Effector CD8-positive, alpha-beta T cell (primary cell): ENCODE measurements at regions not wholly inside any gene's neighbourhood (a gene's known extent, or its start where the extent isn't known, plus 50 kb on each side); places are given as distances from the start of the nearest gene placed in this dataset.
"Not testable (repeated sequence)": the region's sequence is repeated elsewhere in the genome, so short reads cannot be mapped to it uniquely, and the experiment has no call there.

ENCODE experiments used
- DNase-seq: peaks from one replicate; lab custom pipeline; 2025; lab: John Stamatoyannopoulos, UW

DNA sequence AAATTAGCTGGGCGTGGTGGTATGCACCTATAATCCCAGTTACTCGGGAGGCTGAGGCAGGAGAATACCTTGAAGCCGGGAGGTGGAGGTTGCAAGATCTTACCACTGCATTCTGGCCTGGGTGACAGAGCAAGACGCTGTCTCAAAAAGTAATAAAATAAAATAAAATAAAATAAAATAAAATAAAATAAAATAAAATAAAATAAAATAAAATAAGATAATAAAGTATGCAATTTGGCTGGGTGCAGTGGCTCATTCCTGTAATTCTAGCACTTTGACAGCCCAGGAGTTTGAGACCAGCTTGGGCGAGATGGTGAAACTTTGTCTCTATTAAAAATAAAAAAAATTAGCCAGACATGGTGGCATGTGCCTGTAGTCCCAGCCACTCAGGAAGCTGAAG, 85.6 kb upstream of the XPO1 start:
- DNase-seq, result no peak

DNA sequence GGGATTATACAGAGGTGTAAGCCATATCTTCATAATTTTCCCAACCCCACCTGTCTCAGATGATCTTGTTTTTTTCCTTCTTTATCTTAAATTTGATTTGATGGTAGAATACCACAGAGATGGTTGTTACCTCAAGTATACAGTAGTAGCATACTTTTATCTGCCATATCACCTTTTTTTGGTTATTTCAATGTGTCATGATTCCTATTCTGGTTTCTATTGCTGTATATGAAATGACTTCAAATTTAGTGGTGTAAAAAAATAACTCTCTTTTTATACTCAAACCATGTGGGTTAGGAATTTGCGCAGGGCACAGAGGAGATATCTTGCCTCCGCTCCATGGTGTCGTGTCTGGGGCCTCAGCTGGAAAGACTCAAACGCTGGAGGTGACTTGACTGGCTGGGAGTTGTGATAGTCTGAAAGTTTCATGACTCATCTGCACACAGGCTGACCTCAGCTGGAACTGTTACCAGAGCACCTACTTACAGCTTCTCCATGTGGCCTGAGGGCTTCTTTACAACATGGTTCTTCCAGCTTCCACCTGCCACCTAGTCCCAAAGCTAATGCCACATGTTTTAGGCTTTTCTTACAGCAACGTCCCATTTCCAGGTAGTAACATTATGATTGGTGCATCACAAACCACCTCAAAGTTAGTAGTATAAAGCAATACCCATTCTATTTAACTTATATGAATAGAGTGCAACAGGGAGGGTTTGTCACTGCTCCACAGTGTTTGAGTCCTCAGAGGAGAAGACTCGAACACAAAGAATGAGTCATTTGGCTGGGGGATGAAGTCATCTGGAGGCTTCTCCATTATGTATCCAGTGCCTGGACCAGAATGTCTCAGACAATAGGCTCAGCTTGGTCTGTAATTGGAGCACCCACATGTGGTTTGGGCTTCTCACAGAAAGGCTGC, 82.3 kb upstream of the XPO1 start:
- DNase-seq, result no peak

DNA sequence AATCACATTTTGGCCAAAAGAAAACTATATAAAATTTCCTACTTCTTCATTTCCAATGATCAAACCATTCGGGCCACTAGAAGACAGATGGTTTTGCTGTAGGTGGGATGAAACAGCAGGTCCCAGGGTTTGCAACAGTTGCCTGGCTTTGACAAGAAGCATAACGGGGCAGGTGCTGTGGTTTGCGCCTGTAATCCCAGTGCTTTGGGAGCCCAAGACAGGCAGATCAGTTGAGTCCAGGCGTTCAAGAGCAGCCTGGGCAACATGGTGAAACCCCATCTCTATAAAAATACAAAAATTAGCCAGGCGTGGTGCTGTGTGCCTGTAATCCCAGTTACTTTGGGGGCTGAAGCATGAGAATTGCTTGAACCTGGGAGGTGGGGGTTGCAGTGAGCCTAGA, 81.4 kb upstream of the XPO1 start:
- DNase-seq, result no peak

DNA sequence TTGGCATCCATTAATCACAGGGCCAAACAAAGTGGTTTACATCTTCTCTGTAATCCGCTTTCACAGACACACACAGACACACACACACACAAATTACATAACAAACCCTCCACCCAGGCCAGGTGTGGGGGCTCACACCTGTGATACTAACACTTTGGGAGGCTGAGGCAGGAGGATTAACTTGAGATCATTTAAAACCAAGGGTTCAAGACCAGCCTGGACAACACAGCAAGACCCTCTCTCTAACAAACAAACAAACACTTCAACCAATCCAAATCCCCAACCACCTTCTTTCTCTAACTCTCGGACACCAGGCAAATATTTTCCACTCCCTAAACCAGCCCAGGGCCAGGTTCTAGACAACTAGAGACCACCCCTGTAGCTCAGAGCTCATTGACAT, 79.5 kb upstream of the XPO1 start:
- no peak for DNase-seq

DNA sequence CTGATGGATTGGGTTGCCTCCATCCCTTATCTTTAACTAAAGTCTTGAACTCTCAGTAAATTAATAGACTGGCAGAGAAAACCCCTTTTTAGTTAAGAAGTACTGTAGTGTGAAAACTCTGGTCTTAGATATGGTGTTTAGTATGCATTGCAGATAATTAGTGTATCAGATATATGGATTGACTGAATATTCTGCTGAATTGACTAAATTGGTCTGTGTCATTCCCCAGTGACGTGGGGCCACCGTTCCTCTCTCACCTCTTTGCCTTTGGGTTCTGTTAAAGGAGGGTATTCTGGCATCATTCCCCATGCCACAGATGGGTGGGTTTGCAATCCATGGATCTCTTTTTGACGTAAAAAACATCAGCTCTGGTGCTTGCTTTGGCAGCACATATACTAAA, 67.1 kb upstream of the XPO1 start:
- DNase-seq, result no peak

DNA sequence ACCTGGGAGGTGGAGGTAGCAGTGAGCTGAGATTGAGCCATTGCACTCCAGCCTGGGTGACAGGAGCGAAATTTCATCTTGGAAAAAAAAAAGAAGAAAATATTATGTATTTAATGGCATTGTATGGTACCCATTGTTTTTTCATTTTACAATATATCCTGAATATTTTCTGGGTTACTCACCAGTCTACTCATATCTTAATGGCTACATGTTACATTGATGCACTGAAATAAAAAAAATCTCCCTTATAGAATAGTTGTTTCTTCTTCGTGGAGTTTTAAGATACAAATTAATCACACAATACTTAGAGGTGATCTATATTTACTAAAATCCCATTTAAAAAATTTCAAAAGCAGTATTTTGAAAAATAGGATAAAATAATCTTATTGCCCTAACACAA, 66.3 kb upstream of the XPO1 start:
- DNase-seq, result no peak

DNA sequence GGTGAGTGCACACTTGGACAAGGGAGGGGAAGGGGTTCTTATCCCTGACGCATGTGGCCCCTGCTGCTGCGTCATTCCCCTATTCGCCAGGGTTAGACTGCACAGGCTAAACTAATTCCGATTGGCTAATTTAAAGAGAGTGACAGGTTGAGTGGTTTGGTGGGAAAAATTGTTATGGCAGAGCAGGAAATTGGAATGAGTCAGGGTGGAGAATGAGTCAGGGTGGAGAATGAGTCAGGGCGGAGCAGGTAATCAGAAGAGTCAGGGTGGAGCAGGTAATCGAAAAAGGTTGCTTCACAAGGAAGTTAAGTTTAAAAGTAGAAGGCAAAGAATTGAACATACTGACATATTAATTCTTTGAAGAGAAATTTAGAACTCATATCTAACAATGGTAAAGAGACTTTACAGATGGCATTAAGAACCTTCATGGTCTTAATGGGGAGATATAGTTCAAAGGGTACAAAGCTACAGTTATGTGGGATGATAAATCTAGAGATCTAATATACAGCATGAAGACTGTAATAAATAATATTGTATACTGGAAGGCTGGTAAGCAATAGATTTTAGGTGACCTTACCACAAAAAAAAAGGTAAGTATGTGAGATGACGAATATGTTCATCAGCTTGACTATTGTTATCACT, 60.5 kb upstream of the XPO1 start:
- DNase-seq, result not testable (repeated sequence)

DNA sequence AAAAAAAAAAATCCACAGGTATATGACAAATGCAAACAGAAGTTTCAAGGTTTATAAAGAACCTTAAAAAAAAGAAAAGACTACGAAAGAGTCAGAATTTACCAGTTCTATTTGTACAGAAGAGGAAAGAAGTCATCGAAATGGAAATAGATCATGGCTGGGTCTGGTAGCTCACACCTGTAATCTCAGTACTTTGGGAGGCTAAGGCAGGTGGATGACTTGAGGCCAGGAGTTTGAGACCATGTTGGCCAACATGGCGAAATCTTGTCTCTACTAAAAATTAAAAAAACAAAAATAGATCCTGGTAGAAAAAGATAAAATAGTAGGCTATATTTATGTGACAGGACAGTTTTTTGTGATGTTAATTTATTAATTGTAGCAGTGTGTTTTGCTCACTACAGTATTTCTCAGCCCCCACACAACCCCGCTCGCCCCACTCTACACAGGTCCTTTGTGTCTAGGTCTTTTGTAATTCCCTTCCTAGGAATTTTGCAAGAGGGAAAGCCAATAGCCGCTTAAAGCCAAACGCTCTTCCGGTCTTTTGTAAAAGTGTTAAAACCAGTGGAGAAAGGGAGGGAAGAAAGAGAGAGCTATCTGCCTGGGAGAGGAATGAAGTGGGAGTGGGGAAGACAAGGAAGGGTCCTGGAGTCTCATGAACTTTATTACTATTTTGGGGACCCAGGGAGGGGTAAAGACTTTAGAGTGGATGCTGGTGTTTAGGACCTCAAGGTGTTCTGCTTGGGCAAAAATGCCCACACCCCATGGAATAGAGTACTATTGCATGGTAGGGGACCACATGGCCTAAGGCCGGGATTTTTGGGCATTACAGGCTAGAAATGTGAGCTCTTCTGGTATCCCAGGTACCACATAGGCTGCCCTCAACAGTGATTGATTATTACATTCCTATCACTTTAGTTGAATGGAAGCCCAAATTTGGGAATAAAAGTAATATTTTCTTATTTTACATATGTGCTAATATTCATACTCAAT, 59.4 kb upstream of the XPO1 start:
- DNase-seq, result no peak

DNA sequence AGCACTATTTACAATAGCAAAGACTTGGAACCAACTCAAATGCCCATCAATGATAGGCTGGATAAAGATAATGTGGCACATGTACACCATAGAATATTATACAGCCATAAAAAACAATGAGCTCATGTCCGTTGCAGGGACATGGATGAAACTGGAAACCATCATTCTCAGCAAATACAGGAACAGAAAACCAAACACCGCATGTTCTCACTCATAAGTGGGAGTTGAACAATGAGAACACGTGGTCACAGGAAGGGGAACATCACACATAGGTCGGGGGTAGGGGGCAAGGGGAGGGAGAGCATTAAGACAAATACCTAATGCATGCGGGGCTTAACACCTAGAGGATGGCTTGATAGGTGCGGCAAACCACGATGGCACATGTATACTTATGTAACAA, 56.0 kb upstream of the XPO1 start:
- not testable (repeated sequence) for DNase-seq

DNA sequence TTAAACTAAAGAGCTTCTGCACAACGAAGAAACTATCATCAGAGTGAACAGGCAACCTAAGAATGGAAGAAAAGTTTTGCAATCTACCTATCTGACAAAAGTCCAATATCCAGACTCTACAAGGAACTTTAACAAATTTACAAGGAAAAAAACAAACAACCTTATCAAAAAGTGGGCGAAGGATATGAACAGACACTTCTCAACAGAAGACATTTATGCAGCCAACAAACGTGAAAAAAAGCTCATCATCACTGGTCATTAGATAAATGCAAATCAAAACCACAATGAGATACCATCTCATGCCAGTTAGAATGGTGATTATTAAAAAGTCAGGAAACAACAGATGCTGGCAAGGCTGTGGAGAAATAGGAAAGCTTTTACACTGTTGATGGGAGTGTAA, 55.5 kb upstream of the XPO1 start:
- DNase-seq, result not testable (repeated sequence)

DNA sequence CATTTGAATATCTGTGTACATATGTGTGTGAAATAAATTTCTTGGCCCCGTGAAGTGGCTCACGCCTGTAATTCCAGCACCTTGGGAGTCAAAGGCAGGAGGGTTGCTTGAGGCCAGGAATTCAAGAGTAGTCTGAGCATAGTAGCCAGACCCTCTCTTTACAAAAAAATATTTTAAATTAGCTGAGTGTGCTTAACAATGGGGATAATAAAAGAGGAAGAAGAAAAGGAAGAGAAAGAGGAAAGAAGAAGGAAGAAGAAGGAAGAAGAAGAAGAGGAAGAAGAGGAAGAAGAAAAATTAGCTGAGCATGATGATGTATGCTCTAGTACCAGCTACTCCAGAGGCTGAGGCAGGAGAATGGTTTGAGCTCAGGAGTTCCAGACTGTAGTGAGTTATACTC, 52.1 kb upstream of the XPO1 start:
- DNase-seq, result no peak

DNA sequence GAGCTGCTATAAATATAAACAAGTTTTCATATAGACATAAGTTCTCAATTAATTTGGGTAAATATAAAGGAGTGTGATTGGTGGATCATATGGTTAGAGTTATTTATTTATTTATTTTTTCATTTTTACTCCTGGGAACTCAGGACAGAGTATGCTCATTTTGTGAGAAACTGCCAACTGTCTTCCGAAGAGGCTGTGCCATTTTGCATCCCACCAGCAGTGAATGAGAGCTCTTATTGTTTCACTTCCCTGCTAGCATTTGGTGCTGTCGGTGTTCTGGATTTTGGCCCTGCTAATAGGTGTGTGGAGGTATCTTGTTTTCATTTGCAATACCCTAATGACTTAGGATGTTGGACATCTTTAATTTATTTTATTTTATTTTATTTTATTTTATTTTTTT, 50.4 kb upstream of the XPO1 start:
- DNase-seq, result no peak
